VCaP (cell line): ENCODE measurements at regions not wholly inside any gene's neighbourhood (a gene's known extent, or its start where the extent isn't known, plus 50 kb on each side); places are given as distances from the start of the nearest gene placed in this dataset.

ENCODE experiments used
- H3K27ac ChIP-seq: fragments of 450-650 bp; 2 replicates; pipeline ENCODE4 v1.5.1; 2017
- TF ChIP-seq, protein P1 (sequence below): fragments of 450-650 bp; conservative IDR thresholded peaks from 2 replicates; pipeline ENCODE4 v1.5.1; 2017; ENCODE audit warnings: mild to moderate bottlenecking, moderate library complexity

DNA sequence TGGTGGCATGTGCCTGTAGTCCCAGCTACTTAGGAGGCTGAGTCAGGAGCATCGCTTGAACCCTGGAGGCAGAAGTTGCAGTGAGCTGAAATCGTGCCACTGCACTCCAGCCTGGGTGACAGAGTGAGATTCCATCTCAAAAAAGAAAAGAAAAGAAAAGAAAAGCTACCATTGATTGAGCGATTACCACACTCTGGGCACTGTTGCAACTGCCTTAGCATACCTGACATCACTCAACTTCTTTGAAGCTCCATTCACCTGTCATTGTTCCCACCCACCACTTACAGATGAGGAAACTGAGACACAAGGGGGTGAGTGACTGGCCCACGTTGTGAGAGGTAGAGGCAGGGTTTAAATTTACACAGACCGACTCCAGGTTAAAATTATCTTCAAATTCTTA lies 442.1 kb upstream of the SULF2 start:
- TF ChIP-seq, protein P1, sequence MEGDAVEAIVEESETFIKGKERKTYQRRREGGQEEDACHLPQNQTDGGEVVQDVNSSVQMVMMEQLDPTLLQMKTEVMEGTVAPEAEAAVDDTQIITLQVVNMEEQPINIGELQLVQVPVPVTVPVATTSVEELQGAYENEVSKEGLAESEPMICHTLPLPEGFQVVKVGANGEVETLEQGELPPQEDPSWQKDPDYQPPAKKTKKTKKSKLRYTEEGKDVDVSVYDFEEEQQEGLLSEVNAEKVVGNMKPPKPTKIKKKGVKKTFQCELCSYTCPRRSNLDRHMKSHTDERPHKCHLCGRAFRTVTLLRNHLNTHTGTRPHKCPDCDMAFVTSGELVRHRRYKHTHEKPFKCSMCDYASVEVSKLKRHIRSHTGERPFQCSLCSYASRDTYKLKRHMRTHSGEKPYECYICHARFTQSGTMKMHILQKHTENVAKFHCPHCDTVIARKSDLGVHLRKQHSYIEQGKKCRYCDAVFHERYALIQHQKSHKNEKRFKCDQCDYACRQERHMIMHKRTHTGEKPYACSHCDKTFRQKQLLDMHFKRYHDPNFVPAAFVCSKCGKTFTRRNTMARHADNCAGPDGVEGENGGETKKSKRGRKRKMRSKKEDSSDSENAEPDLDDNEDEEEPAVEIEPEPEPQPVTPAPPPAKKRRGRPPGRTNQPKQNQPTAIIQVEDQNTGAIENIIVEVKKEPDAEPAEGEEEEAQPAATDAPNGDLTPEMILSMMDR: no peak
- no peak overlapping the region for H3K27ac ChIP-seq

GRCh38 chr20:48226642-48227041 lies 441.4 kb upstream of the SULF2 start:
- no peak overlapping the region for H3K27ac ChIP-seq
- TF ChIP-seq, protein P1: no peak

- H3K27ac ChIP-seq: no peak overlapping the region
- TF ChIP-seq, protein P1: no peak
Observed at GRCh38 chr20:48224533-48225050, 439.3 kb upstream of the SULF2 start.

- TF ChIP-seq, protein P1: no peak
- no peak overlapping the region for H3K27ac ChIP-seq
Observed at GRCh38 chr20:48223715-48224114, 438.4 kb upstream of the SULF2 start.

GRCh38 chr20:48222595-48223180 lies 437.4 kb upstream of the SULF2 start:
- no peak overlapping the region for H3K27ac ChIP-seq
- TF ChIP-seq, protein P1: no peak

GRCh38 chr20:48220033-48220633 lies 434.9 kb upstream of the SULF2 start:
- H3K27ac ChIP-seq: no peak overlapping the region
- TF ChIP-seq, protein P1: no peak

- TF ChIP-seq, protein P1: no peak
- H3K27ac ChIP-seq: no peak overlapping the region
Observed at GRCh38 chr20:48219306-48219705, 434.0 kb upstream of the SULF2 start.
